Keratinocyte (primary cell): ENCODE measurements at regions not wholly inside any gene's neighbourhood (a gene's known extent, or its start where the extent isn't known, plus 50 kb on each side); places are given as distances from the start of the nearest gene placed in this dataset.

Experiments used
- EZH2 ChIP-seq: IDR thresholded peaks from one replicate; pipeline ENCODE4 v1.6.1; 2012; ENCODE audit warnings: inconsistent platforms, mild to moderate bottlenecking, low read length, moderate library complexity
- TF ChIP-seq, protein P1 (sequence below), 3 experiments: IDR thresholded peaks in 1 of 3; conservative IDR thresholded peaks in 1 of 3; optimal IDR thresholded peaks in 1 of 3; 2 replicates in 2 of 3; 3 replicates in 1 of 3; pipeline versions ENCODE3 to v1.5.1; 2011; ENCODE audit warnings: low read length in 3 of 3, mild to moderate bottlenecking in 3 of 3, moderate library complexity in 2 of 3, control low read depth in 1 of 3, inconsistent platforms in 1 of 3; ENCODE audit not compliant: insufficient read depth in 2 of 3; ENCODE audit errors: extremely low read depth in 1 of 3

DNA sequence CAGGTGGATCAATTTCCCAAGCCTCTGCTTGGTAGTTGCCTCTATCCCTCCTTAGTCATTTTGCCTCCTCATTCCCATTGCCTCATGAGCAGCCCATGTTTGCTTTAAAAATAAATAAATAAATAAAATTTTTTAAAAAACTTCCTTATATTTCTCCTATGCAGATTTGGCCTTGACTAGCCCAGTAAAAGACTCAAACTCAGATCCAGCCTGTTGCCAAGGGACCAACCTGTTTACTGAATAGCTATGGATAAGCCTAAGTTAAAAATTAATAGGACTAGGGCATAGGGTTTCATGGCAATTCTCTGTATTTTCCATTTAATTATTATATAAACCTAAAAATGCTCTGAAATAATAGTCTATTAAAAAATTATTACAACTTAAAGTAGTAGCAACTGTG is 384.4 kb downstream of the RSL24D1 start:
- TF ChIP-seq, protein P1, sequence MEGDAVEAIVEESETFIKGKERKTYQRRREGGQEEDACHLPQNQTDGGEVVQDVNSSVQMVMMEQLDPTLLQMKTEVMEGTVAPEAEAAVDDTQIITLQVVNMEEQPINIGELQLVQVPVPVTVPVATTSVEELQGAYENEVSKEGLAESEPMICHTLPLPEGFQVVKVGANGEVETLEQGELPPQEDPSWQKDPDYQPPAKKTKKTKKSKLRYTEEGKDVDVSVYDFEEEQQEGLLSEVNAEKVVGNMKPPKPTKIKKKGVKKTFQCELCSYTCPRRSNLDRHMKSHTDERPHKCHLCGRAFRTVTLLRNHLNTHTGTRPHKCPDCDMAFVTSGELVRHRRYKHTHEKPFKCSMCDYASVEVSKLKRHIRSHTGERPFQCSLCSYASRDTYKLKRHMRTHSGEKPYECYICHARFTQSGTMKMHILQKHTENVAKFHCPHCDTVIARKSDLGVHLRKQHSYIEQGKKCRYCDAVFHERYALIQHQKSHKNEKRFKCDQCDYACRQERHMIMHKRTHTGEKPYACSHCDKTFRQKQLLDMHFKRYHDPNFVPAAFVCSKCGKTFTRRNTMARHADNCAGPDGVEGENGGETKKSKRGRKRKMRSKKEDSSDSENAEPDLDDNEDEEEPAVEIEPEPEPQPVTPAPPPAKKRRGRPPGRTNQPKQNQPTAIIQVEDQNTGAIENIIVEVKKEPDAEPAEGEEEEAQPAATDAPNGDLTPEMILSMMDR (optimal IDR thresholded peaks at IDR 0.05 in 1 of 3, IDR thresholded peaks at IDR 0.05 in 1 of 3, conservative IDR thresholded peaks at IDR 0.05 in 1 of 3; ENCODE audit: extremely low read depth in 1 of 3, insufficient read depth in 2 of 3, low read length in 3 of 3): no peak
- no peak for TF ChIP-seq EZH2
